Peyer's patch (tissue), 4 donors: ENCODE measurements at regions not wholly inside any gene's neighbourhood (a gene's known extent, or its start where the extent isn't known, plus 50 kb on each side); places are given as distances from the start of the nearest gene placed in this dataset.
A peak's percentile ranks its signal among the peaks of the same experiment; 100 is the strongest.
"Not testable (repeated sequence)": the region's sequence is repeated elsewhere in the genome, so short reads cannot be mapped to it uniquely, and the experiment has no call there.

Source experiments
- DNase-seq, 3 donors: peaks; one replicate each; pipeline ENCODE4 v3.0.0-alpha.2; 2017 to 2019
- H3K27ac ChIP-seq, 4 donors: fragments of 200-600 bp; sonication (generic); one replicate each; pipeline ENCODE4 v1.5.1; 2016 to 2019
- H3K27me3 ChIP-seq, 2 donors: fragments of 200-600 bp; sonication (generic); one replicate each; pipeline ENCODE4 v1.5.1; 2019
- H3K36me3 ChIP-seq, 3 donors: fragments of 200-600 bp; sonication (generic); one replicate each; pipeline ENCODE4 v1.5.1; 2016 to 2019
- H3K4me1 ChIP-seq, 4 donors: fragments of 200-600 bp; sonication (generic); one replicate each; pipeline ENCODE4 v1.5.1; 2016 to 2019
- H3K4me3 ChIP-seq, 4 donors: fragments of 200-600 bp; sonication (generic); 1 replicate in 3 of 4; 2 replicates in 1 of 4; pipeline ENCODE4 v1.5.1; 2016 to 2019; ENCODE audit warnings: mild to moderate bottlenecking in 1 of 4
- H3K9me3 ChIP-seq, 4 donors: fragments of 200-600 bp; sonication (generic); one replicate each; pipeline ENCODE4 v1.5.1; 2016 to 2019; ENCODE audit warnings: mild to moderate bottlenecking in 1 of 4
- POLR2A ChIP-seq, 2 donors: fragments of 450-650 bp; IDR thresholded peaks; one replicate each; pipeline ENCODE4 v1.5.1; 2017; ENCODE audit warnings: antibody characterized with exemption in 2 of 2, mild to moderate bottlenecking in 2 of 2, moderate library complexity in 2 of 2
- TF ChIP-seq, protein P1 (sequence below), 6 experiments: fragments of 450-650 bp in 4 of 6; fragments of 200-600 bp in 2 of 6; sonication (generic) in 1 of 6; IDR thresholded peaks; one replicate each; pipeline ENCODE4 v1.5.1; 2017 to 2019; ENCODE audit warnings: antibody characterized with exemption in 6 of 6, mild to moderate bottlenecking in 3 of 6, moderate library complexity in 1 of 6

GRCh38 chr5:34555699-34556508, 100.2 kb upstream of the RAI14 start:
- no peak for DNase-seq
- Histone ChIP-seq H3K4me3 (peak overlapping the region in 2 of 4 donors; percentile 23 to 30), H3K9me3 (no peaks in the 10 kb centered on the region), H3K27me3 (no peaks in the 10 kb centered on the region), H3K36me3 (no peaks in the 10 kb centered on the region), H3K27ac (peak overlapping the region in 3 of 4 donors; percentile 16 to 81 (median 66)), H3K4me1 (peaks cover 0 to 16% (median 1%) of the 10 kb centered on the region in 4 donors)
- TF ChIP-seq POLR2A (IDR thresholded peaks at IDR 0.05): no peak
- TF ChIP-seq, protein P1, sequence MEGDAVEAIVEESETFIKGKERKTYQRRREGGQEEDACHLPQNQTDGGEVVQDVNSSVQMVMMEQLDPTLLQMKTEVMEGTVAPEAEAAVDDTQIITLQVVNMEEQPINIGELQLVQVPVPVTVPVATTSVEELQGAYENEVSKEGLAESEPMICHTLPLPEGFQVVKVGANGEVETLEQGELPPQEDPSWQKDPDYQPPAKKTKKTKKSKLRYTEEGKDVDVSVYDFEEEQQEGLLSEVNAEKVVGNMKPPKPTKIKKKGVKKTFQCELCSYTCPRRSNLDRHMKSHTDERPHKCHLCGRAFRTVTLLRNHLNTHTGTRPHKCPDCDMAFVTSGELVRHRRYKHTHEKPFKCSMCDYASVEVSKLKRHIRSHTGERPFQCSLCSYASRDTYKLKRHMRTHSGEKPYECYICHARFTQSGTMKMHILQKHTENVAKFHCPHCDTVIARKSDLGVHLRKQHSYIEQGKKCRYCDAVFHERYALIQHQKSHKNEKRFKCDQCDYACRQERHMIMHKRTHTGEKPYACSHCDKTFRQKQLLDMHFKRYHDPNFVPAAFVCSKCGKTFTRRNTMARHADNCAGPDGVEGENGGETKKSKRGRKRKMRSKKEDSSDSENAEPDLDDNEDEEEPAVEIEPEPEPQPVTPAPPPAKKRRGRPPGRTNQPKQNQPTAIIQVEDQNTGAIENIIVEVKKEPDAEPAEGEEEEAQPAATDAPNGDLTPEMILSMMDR (IDR thresholded peaks at IDR 0.05): no peak

- Histone ChIP-seq H3K27ac (peak overlapping the region in 2 of 4 donors; percentile 66 to 81), H3K4me1 (peaks cover 0 to 16% (median 1%) of the 10 kb centered on the region in 4 donors), H3K4me3 (peak overlapping the region in 2 of 4 donors; percentile 23 to 30), H3K27me3 (no peaks in the 10 kb centered on the region), H3K36me3 (no peaks in the 10 kb centered on the region), H3K9me3 (no peaks in the 10 kb centered on the region)
- DNase-seq: no peak
- TF ChIP-seq, protein P1 (IDR thresholded peaks at IDR 0.05): no peak
- no peak for TF ChIP-seq POLR2A (IDR thresholded peaks at IDR 0.05)
Measured at GRCh38 chr5:34556509-34556782, 99.7 kb upstream of the RAI14 start.

GRCh38 chr5:34561581-34561980, 94.5 kb upstream of the RAI14 start:
- not testable (repeated sequence) for H3K27ac ChIP-seq, H3K36me3 ChIP-seq, H3K4me3 ChIP-seq

GRCh38 chr5:34562791-34563190, 93.3 kb upstream of the RAI14 start:
- no peak overlapping the region for H3K27ac ChIP-seq
- no peaks in the 10 kb centered on the region for H3K36me3 ChIP-seq
- H3K4me1 ChIP-seq: no peaks in the 10 kb centered on the region
- no peak for DNase-seq
- H3K27me3 ChIP-seq: no peaks in the 10 kb centered on the region
- H3K9me3 ChIP-seq: no peaks in the 10 kb centered on the region
- no peak overlapping the region for H3K4me3 ChIP-seq
- TF ChIP-seq, protein P1 (IDR thresholded peaks at IDR 0.05): no peak
- no peak for TF ChIP-seq POLR2A (IDR thresholded peaks at IDR 0.05)

More at GRCh38 chr5:34561581-34561980, 94.5 kb upstream of the RAI14 start:
- not testable (repeated sequence) for H3K9me3 ChIP-seq, H3K4me1 ChIP-seq, H3K27me3 ChIP-seq, DNase-seq

GRCh38 chr5:34563269-34563668, 92.9 kb upstream of the RAI14 start:
- DNase-seq: no peak
- no peaks in the 10 kb centered on the region for H3K36me3 ChIP-seq
- TF ChIP-seq, protein P1 (IDR thresholded peaks at IDR 0.05): no peak
- TF ChIP-seq POLR2A (IDR thresholded peaks at IDR 0.05): no peak

DNA sequence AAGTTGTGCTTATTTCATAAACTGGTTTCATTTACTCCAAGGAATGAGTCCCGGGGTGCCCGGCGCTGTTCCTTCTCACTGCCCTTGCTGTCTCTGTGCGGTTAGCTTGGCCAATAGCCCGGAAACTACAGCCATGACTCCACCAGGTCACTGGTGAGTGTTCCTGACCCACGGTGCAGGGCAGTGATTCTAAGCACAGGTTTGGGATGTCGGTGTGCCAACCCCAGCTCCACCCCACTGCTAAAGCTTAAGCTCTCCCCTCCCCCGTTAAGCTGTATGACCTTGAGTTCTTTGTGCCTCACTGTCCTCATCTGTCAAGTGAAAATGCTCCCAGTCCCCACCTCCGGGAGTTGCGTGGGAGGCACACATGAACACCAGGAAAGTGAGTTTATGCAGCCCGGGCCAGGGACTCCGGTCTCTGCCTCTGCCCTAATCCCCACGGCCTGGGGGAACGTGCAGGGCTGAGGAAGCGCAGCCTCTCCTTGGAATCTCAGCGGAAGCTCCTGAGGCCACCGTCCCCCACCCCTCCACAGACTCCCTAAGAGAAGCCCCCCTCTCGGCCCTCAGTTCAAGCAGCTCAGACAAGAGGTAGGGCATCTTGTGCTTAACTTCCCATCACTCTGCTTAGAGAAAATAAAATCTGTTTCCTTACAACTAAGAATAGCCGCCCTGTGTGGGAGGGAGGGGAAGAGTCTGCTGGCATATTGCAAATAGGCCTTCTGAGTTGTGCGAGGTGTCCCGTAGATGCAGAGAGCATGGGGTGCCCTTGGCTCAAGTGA, 92.0 kb upstream of the RAI14 start:
- H3K9me3 ChIP-seq: no peaks in the 10 kb centered on the region
- H3K36me3 ChIP-seq: no peaks in the 10 kb centered on the region
- TF ChIP-seq POLR2A (IDR thresholded peaks at IDR 0.05): no peak
- TF ChIP-seq, protein P1 (IDR thresholded peaks at IDR 0.05): no peak
- no peaks in the 10 kb centered on the region for H3K27me3 ChIP-seq
- no peak overlapping the region for H3K4me3 ChIP-seq
- no peak for DNase-seq
- peak overlapping the region in 2 of 4 donors; percentile 17 to 49 for H3K27ac ChIP-seq
- H3K4me1 ChIP-seq: no peaks in the 10 kb centered on the region

More at GRCh38 chr5:34563269-34563668, 92.9 kb upstream of the RAI14 start:
- Histone ChIP-seq H3K27me3 (no peaks in the 10 kb centered on the region), H3K9me3 (no peaks in the 10 kb centered on the region), H3K4me1 (no peaks in the 10 kb centered on the region), H3K27ac (no peak overlapping the region), H3K4me3 (no peak overlapping the region)
